HG03432 (cell line): ENCODE measurements at regions not wholly inside any gene's neighbourhood (a gene's known extent, or its start where the extent isn't known, plus 50 kb on each side); places are given as distances from the start of the nearest gene placed in this dataset.

Experiments
- ATAC-seq: cut with Tn5 transposase; IDR thresholded peaks from one replicate; pipeline ENCODE4 v1.9.1; 2021; ENCODE audit warnings: mild to moderate bottlenecking, moderate library complexity; ENCODE audit not compliant: unreplicated experiment

DNA sequence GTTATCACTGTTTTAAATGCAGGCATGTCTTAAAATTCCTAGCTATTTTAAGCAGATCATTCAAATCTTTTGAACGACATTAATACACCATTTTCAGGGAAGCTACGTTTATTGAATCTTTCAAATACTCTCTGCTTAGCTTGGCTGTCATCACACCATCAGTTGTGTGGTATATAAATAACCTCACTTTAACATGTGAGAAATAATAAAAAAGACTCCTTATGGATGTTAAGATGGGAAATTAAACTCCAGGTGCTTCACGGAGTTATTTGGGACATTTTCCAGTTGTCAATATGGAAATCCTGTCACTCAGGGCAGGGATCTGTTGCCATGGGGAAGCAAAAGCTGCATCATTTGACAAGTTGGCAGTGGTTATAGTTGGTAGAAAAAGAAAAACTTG lies 649.2 kb upstream of the CDH2 start:
- no peak for ATAC-seq

DNA sequence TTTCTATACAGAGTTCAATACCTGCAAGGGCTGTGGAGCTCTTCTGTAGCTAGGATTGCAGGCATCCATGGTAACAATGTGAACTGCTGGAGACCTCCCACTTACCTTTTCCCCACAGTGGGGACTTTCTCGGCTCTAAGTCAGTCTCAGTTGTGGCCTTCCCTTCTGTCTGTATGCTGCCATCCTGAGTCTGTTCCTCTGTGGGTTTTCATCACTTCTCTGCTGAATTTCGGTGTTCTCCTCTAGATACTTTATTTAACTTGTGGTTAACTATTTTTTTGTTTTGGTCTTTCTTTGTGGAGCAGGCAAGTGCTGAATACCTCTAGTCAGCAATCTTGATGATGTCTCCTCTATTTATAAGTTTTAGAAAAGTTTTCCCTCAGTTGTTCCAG lies 647.2 kb upstream of the CDH2 start:
- ATAC-seq, result no peak

DNA sequence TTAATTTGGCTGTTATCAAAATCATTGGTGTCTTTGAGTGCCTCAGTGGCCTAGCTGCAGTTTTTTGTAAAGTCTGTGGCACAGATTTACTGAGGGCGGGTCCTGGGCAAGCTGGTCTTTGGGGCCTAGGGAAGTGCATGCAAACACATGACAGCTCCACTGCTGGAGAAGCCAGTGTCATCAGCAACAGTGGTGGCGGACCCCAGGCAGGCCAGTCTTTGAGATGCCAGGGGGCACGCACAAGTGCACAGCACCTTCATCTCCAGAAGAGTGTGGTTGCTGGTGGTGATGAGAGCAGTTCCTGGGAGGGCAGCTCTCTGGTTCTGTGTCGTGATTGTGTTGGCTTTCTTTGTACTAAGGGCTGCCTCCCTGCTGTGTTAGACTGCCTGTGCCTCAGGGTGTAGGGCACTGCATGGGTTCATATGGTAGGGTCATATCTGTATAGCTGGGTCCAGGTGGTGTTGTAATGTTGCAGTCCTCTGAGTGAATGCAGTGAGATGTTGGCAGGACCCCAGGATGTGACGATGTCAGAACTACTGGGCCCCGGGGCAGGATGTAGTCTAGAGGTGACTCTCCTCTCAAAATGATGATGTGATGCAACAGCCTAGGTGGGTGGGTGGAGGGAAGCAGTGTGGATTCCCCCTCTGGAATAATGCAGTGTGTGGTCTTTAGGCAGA lies 646.7 kb upstream of the CDH2 start:
- ATAC-seq, result no peak

DNA sequence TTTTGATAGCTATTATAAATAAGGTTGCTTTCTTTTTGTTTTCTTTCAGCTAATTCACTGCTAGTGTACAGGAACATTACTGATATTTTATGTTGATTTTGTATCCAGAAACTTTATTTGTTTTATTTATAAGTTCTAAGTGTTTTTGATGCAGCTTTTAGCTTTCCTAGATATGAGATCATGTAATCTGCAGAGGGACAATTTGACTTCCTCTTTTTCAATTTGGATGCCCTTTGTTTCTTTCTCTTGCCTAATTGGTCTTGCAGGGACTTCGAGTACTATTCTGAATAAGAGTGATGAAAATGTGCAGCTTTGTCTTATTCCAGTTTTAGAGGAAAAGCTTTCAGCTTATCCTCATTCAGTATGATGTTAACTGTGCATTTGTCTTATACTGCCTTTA lies 643.4 kb upstream of the CDH2 start:
- no peak for ATAC-seq

DNA sequence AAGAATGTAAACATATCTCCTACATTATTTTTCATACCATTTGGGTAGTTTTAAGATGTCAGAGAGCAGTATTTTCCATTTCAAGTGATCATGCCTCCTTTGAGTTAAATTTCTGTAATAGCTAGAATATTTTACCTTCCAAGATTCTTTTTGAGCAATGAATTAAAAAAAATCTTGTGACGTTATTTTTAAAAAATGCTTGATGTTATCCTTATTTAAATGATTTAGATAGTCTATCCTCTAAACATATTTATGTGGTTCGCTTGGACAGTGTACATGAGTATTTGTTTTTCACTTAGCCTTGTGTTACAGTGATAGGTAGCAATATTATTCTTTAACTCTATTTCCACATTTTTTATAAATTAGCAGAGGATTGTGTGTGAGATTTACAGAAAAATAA lies 639.2 kb upstream of the CDH2 start:
- ATAC-seq, result no peak

DNA sequence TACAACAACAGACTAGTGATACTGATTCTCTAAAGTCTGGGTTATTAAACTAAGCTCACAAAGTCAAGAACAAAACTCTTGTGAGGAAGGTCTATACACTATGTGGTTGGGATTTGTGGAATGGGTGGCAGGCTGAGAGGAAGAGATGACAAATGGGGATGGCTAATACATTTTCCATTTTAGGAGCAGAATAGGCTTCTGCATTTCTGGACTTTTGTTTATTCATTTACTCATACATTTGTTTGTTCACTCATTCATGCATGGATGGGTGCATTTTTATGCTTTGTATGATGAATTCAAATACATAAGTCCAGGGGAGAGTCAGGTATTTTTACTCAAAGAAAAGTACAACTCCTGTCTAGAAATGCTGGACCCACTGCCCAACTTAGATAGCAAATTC lies 637.4 kb upstream of the CDH2 start:
- no peak for ATAC-seq

DNA sequence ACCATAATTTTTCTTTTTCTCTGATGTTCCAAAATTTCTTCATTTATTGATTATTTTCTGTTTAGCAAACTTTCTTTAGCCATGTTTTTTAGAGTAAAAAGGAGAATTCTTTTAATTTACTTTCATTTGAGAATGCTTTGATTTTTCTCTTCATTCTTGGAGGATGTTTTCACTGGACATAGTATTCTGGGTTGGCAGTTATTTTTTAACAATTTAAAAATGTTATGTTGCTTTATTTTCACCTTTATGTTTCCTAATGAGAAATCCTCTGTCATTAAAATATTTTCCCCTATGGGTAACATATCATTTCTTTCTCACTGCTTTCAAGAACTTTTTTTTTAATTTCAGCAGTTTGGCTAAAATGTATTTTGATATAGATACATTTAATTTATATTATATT lies 631.4 kb upstream of the CDH2 start:
- ATAC-seq, result no peak

DNA sequence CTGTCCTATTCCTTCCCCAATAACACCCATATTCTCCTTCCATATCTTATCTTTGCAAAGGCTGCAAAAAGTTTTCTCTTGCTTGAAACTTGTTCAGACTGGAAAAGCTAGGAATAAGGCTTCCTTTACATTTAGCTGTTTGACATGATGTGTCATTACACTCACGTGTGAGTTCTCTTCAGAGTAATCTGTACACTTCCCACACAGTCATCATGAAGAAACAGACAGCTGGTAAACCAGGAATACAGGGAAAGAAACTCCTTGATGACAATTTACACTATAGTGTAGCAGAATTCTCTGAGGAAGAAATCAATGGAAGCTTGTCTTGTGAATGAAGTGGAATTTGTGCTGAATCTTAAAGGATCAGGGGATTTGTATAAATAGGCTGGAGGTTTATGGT lies 628.6 kb upstream of the CDH2 start:
- ATAC-seq, result no peak

DNA sequence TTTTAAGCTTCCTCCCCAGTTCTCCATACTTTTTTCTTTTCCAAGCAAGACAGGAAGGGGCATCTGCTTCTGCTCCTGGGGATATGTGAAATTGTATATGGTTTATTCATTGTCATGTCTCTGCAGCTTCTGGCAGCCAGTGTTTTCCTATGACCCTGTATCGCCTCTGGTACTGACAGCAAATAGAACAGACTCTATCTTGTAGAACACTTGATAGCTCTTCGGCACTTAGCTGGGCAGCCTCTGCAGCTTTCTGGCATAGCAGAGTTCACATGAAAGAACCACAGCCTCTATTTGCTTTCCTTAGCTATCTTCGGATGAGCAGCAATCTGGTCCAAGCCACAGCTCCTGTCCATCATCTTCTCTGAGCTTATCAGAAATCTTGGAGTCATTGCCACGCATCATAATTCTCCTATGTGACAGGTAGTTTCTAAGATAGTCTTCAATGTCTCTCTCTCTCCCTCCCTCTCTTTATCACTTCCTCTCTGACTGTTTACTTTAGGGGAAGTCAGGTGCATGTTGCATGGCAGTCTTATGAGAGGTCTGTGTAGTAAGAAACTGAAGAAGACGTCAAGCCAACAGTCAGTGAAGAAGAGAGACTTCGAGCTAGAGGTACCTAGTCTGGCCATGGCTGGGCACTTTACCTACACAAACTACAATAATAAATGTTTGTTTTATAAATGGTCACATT lies 627.7 kb upstream of the CDH2 start:
- no peak for ATAC-seq

DNA sequence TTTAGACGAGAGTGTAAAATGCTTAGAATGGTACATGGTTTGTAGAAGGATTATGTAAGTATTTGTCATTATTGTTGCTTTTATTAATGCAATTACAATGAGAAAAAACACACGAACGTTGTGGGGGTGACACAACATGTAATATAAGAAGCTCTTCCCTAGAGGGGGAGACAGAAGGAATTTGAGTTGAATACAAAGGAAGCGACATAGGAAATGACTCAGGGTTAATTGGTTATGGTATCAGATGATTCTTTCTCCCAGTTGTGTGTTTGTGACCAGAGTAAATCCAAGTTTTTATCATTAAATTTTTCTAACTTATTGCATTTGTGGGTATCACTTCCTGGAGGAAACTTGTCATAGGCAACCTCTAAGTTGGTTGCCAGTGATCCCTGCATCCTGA lies 625.6 kb upstream of the CDH2 start:
- ATAC-seq, result no peak

DNA sequence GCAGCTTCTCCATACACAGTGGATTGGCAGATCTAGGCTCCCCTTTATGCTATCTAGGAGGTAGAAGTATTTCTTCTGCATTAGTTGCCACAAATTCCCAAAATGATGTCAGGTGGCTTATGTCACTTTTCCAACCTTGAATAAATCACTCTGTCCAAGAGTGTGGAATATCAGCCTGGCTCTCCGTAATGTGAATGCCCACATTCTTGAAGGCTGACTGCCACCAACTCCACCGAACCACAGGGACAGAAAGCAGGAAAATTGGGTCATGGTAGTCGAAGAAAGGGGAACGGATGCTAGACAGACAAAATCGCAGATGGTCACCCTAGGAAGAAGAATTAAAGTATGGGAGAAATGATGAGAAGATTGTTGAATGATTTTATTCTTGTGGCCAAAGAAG lies 624.9 kb upstream of the CDH2 start:
- no peak for ATAC-seq

DNA sequence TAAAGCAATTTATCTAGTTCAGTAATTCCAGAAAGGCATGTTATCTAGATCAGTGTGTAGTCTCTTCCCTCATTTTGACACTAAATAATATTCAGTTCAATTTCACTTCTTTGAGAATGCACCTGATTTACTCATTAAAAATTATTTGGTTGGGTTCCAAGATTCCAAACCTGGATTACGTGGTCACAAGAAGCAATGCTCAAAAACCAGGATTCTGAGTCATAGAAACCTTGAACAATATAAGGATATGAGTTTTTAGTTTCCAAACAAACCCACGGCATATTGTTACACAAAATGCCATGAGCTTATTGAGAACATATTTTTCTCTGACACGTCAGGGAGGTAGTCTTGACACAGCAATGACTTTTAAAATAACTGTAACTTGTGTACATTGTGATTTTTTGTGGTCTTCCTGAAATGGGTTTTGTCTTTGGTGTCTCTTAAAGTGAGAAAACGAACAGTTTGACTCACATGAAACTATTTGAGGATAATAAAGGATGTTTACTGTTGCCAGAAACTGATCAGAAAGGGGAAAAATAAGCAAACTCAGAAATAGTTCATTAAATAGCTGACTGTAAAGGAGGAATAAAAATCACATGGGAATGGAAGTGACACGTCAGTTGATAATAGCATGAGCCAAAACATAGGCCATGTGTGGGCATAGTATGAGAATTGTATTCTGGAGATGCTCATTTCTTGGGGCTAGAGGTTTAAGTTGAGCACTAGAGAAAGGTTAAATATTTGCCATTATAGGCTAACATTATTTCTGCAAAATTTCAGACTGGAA lies 617.7 kb upstream of the CDH2 start:
- no peak for ATAC-seq

DNA sequence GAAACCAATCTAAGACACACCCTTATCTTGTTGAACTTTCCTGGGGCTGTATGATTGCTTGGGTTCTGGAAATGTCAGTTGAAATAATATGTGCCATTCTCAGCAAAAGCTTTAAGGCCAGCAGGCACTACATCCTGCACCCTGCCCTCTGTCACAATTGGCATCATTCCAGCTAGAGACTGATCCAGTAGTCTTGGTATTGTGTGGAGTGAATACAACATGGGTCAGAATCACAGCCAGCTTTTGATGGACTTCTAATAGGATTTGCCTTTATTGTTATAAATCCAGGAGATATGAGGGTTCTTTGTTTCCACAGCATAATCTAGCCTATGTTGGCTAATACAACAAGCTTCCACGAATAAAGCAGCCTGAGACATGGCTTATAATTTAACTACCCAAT lies 617.0 kb upstream of the CDH2 start:
- no peak for ATAC-seq

DNA sequence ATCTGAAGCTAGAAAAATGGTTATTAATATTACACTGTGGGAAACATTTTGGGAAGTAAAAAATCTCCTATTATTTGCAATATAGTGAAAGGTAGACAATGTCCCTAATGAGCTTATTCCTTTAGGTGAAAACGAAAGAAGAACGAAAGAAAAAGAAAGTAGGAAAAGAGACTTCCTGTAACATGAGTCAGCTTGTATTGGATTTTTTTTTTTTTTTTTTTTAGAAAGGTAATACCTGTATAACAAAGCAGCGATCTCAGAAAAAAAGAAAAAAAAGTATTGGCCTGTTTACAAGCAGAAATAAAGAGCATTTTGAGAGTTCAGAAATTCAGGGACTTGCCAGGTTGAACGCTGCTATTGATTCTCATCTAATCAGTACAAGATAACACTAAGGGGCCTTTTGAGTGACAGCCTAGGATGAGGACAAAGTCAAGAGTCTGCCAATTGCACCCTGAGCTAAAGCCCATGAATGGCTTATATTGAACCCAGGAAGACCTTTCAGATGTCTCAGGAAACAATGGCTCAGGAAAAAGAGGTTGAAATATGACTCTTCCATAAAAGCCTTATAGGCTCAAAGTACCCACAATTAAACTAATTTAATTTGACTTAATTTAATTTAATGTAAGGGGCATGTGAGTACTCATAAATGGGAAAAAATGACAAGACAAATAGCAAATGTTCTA lies 615.6 kb upstream of the CDH2 start:
- ATAC-seq, result no peak

DNA sequence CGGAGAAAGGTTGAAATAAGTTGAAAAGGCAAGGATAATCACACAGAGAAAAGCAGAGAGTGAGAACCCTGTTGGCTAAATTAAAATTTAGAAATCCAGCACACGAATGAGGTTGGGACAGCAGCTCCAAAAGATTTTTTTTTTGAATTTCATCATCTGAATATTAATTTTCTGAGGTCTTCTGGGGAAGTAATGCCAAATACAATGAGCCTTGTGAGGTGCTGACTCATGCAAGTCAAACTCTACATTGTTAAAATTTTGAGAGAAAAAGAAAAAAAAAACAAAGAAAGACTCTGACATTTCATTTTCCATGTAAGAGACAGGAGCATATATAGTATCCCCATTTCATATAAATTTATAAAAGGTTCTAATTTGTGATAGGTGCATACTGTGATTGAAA lies 614.2 kb upstream of the CDH2 start:
- no peak for ATAC-seq

DNA sequence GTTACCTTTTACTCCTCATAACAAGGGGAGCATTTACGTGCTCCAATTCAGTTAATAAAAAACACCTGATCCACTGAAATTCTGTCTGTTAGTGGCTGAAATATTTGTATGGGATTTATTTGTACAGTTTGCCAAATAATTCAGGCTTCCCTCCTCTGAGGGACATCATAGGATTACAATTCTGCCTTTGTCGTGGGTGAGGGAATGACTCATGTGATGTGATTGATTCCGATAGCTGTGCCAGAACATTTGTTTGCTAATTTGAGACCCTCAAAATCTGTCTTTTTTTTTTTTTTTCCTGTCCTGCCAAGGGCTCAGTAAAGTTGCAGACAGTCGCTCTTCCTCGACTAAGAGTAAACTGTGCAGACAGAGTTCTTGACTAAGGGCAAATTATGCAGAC lies 612.6 kb upstream of the CDH2 start:
- ATAC-seq, result no peak

DNA sequence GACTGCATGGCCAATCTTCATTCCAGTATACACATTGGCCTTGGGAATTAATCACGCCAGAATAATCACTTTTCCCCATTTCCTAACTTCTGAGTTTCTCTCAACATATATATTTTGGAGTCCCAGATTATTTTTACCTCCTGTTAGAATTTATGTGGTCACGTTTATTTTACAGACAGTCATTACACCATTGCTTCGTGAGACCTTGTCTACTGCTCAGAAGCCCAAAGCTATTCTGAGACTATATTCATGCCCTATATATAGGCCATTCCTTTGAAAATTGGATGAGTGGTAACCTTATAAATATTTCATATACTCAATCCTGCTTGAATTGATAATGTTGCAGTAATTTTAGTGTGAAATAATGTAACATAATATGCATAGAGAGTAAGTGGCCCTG lies 610.0 kb upstream of the CDH2 start:
- no peak for ATAC-seq

DNA sequence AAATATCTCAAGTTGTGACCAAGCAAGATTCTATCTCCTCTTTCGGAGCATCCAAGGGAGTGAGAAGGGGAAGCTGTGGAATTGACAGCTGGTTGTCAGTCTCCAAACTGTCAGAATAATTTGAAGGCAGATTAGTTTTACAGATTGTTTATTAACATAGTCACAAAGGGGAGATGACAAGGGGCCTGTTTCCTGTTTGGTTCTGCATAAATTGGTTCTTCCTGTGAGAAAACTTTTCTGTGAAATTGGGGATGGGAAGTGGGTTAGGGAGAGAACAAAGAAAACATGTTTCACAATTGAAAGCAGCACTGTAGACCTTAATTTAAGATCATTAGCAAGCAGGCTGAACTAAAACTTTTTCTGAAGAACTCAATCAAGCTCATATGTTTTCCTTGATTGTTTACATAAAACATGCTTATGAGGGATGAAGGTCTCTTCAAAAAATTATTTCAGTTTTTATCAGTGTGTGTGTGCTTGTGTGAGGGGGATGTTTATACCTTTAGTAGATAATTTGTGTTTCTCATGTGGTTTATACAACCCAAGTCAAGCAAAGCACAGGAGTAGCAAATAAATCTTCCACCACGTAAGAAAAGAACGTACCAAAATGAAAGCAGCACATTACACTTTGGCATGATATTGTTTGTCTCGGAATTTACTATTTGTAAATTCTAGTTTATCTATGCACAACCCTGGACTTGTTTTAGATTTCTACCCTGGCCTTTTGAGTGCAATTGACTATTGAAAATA lies 604.9 kb upstream of the CDH2 start:
- no peak for ATAC-seq

DNA sequence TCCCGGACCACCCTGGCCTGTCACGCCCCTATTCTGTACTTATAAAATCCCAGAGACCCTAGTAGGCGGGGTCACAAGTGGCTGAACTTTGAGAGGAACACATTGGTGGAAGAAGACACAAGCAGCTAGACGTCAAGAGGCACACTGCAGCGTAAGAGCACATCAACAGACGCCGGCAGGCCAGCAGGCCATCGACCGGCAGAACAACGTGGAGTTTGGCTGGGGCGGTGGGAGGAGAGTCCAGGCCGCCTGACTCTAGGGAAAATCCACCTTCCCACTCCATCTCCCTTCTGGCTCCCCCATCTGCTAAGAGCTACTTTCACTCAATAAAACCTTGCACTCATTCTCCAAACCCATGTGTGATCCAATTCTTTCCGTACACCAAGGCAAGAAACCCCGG lies 601.8 kb upstream of the CDH2 start:
- no peak for ATAC-seq

DNA sequence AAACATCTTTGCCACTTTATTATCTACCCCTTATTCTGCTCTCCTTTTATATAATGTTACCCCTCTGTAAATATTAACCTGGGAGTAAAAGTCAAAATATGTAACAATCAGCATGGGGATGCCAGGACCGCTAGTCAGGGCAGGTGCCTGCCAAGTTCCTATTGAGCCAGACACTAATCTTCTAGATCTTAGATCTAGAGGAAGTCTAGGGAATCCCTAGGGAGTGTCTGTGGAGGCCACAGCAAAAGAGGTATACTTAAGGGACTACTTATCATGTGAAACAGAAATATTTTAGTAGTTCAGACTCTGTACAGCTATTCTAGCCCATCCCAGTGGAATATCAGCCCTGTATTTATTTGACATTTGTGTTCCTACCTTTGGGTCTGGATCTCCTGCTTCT lies 600.8 kb upstream of the CDH2 start:
- no peak for ATAC-seq

DNA sequence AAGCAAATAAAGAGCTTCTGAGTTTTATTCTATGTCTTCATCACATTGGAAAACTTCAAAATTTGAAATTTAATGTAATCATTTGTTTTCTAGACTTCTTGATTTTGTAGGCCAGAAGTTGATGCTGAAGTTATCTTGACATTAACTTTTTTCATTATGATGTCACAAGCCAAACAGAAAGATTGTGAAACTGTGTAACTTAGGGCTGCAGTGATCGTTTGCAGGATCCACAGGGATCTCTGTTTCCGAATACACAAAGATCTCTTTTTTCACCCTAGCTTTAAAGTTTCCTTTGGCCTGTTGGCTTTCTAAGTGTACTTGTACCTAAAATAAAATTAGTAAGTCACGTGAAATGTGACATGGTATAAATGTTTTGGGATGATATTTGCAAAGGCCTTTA lies 594.9 kb upstream of the CDH2 start:
- ATAC-seq, result no peak
